ENCODE measurements at regions not wholly inside any gene's neighbourhood (a gene's known extent, or its start where the extent isn't known, plus 50 kb on each side); places are given as distances from the start of the nearest gene placed in this dataset.

- in situ Hi-C loops (cut with MboI; ENCODE audit: low sequenced_read_pairs) (no loop called here), intact Hi-C loops (cut with micrococcal nuclease) (no loop called here), dilution Hi-C loops (cut with HindIII; ENCODE audit: low sequenced_read_pairs, unreplicated experiment) (no loop called here)
- Histone ChIP-seq H2BK5ac (ENCODE audit: low read depth, low read length, poor library complexity, severe bottlenecking) (no peak overlapping the region), H3K4me2 (ENCODE audit: low read depth, low read length) (no peak overlapping the region), H3K4me1 (ENCODE audit: control insufficient read depth, insufficient read depth, low read length) (no peaks in the 10 kb centered on the region), H3K18ac (ENCODE audit: low read depth, low read length) (no peak overlapping the region), H3K9ac (ENCODE audit: low read depth, low read length) (no peak overlapping the region), H3K9me3 (ENCODE audit: control insufficient read depth, insufficient read depth, low read length) (no peaks in the 10 kb centered on the region), H3K9me1 (ENCODE audit: insufficient read depth, low read length) (no peaks in the 10 kb centered on the region), H2AK5ac (ENCODE audit: low read depth, low read length) (no peak overlapping the region), H2BK20ac (ENCODE audit: low read depth, low read length) (no peak overlapping the region), H3K36me3 (ENCODE audit: control insufficient read depth, insufficient read depth, low read length) (no peaks in the 10 kb centered on the region), H3K4ac (ENCODE audit: low read depth, low read length) (no peak overlapping the region), H2AK9ac (replicated peaks; ENCODE audit: low read depth, low read length, poor library complexity) (no peak overlapping the region), H4K5ac (ENCODE audit: low read depth, low read length) (no peak overlapping the region), H4K91ac (ENCODE audit: insufficient read depth, low read depth, low read length) (no peak overlapping the region), H4K20me1 (ENCODE audit: insufficient read depth, low read length) (no peaks in the 10 kb centered on the region), H2BK15ac (ENCODE audit: low read depth, low read length) (no peak overlapping the region), H2AFZ (replicated peaks; ENCODE audit: low read length, poor library complexity) (no peak overlapping the region), H2BK120ac (ENCODE audit: low read depth, low read length) (no peak overlapping the region), H4K8ac (ENCODE audit: low read depth in 2 of 2, low read length in 2 of 2) (no peak overlapping the region), H3K27ac (ENCODE audit: insufficient read depth, low read length) (no peak overlapping the region), H3K79me1 (ENCODE audit: low read depth in 1 of 2, low read length in 2 of 2) (no peaks in the 10 kb centered on the region), H3K56ac (ENCODE audit: extremely low read depth, insufficient read depth, low read length) (no peak overlapping the region), H3K14ac (replicated peaks; ENCODE audit: low read depth, low read length) (no peak overlapping the region), H3K4me3 (ENCODE audit: insufficient read depth, low read depth, low read length) (no peak overlapping the region), H3K27me3 (ENCODE audit: control insufficient read depth, insufficient read depth, low read length) (no peaks in the 10 kb centered on the region), H3K23ac (ENCODE audit: low read depth, low read length) (no peak overlapping the region)
- BruUV-seq (replicated peaks): no TSS peak
- POLR2A ChIA-PET (ENCODE audit: unreplicated experiment): no interaction called here
- DNase-seq: peak; percentile 40
- CTCF ChIA-PET: interaction anchor here (0.7 kb wide), 1 partner anchor 9 kb away, joined by 4 read pairs; no protein-coding TSS in a partner anchor
- TF ChIP-seq RCOR1 (IDR thresholded peaks at IDR 0.05; ENCODE audit: insufficient replicate concordance, low read length) (no peak), NFE2L2 (IDR thresholded peaks at IDR 0.05; ENCODE audit: low read depth, low read length) (no peak), MXI1 (IDR thresholded peaks at IDR 0.05; ENCODE audit: borderline replicate concordance, low read depth, low read length) (no peak), CEBPB (IDR thresholded peaks at IDR 0.05; ENCODE audit: low read depth, low read length) (no peak), RFX5 (IDR thresholded peaks at IDR 0.05; ENCODE audit: low read depth, low read length) (no peak), MAFK (IDR thresholded peaks at IDR 0.05; ENCODE audit: low read depth, low read length) (no peak), SMC3 (IDR thresholded peaks at IDR 0.05; ENCODE audit: low read depth, low read length) (no peak), RAD21 (IDR thresholded peaks at IDR 0.05; ENCODE audit: low read length) (no peak), BHLHE40 (IDR thresholded peaks at IDR 0.05; ENCODE audit: low read depth, low read length) (no peak), USF2 (IDR thresholded peaks at IDR 0.05; ENCODE audit: low read depth, low read length) (no peak), FOS (IDR thresholded peaks at IDR 0.05; ENCODE audit: low read depth, low read length) (no peak), POLR2A (IDR thresholded peaks at IDR 0.05; ENCODE audit: low read depth, low read length) (no peak), ELK1 (IDR thresholded peaks at IDR 0.05; ENCODE audit: borderline replicate concordance, low read depth, low read length) (no peak), CHD1 (IDR thresholded peaks at IDR 0.05; ENCODE audit: low read depth, low read length) (no peak), MAZ (IDR thresholded peaks at IDR 0.05; ENCODE audit: borderline replicate concordance, low read depth, low read length) (no peak)
- no peak for ATAC-seq (ENCODE audit: low read depth)
- WGBS, 2 experiments (ENCODE audit: extremely low coverage in 2 of 2, insufficient read length in 1 of 2): no CpG with 5 or more reads among the region's 1 CpG
Measured at GRCh38 chr13:84479656-84480055, 597.4 kb upstream of the SLITRK1 start.

Data from IMR-90 (cell line).